HepG2 (cell line): ENCODE measurements at regions not wholly inside any gene's neighbourhood (a gene's known extent, or its start where the extent isn't known, plus 50 kb on each side); places are given as distances from the start of the nearest gene placed in this dataset.

Source experiments
- ARNTL ChIP-seq: sonication (generic); formaldehyde crosslinking; IDR thresholded peaks from 2 replicates; pipeline ENCODE4 v1.4.0; 2020; ENCODE audit warnings: mild to moderate bottlenecking, missing genetic modification reagents
- CAMTA2 ChIP-seq: sonication (generic); formaldehyde crosslinking; IDR thresholded peaks from 2 replicates; pipeline ENCODE4 v1.4.0; 2020; ENCODE audit warnings: mild to moderate bottlenecking, missing genetic modification reagents, borderline replicate concordance
- ELF3 ChIP-seq: IDR thresholded peaks from 2 replicates; pipeline ENCODE4 v1.6.1; 2016; ENCODE audit warnings: missing genetic modification reagents, missing compliant biosample characterization
- FOXO1 ChIP-seq: sonication (generic); formaldehyde crosslinking; IDR thresholded peaks from 2 replicates; pipeline ENCODE4 v1.4.0; 2020; ENCODE audit warnings: missing genetic modification reagents
- GTF2F1 ChIP-seq: fragments of 150-350 bp; IDR thresholded peaks from 2 replicates; pipeline ENCODE4 v1.6.1; 2014; ENCODE audit warnings: low read length
- HCFC1 ChIP-seq: fragments of 150-350 bp; IDR thresholded peaks from 2 replicates; pipeline ENCODE4 v1.6.1; 2014; ENCODE audit warnings: low read depth, low read length
- HNRNPH1 ChIP-seq: fragments of 200-400 bp; formaldehyde crosslinking; optimal IDR thresholded peaks from 2 replicates; pipeline ENCODE3; 2017; ENCODE audit warnings: mild to moderate bottlenecking, low read depth, low read length
- KDM4B ChIP-seq: sonication (generic); formaldehyde crosslinking; IDR thresholded peaks from 2 replicates; pipeline ENCODE4 v1.4.0; 2020; ENCODE audit warnings: missing genetic modification reagents
- KDM5A ChIP-seq: fragments of 200-600 bp; sonication (generic); IDR thresholded peaks from 2 replicates; pipeline ENCODE4 v1.7.0; 2018; ENCODE audit warnings: antibody characterized with exemption, mild to moderate bottlenecking, low read length, borderline replicate concordance
- MEIS2 ChIP-seq: sonication (generic); formaldehyde crosslinking; IDR thresholded peaks from 2 replicates; pipeline ENCODE4 v1.9.0; 2021; ENCODE audit warnings: mild to moderate bottlenecking, missing genetic modification reagents
- MLLT10 ChIP-seq: sonication (generic); formaldehyde crosslinking; IDR thresholded peaks from 2 replicates; pipeline ENCODE4 v1.4.0; 2020; ENCODE audit warnings: missing genetic modification reagents
- SNAPC4 ChIP-seq: sonication (generic); formaldehyde crosslinking; IDR thresholded peaks from 2 replicates; pipeline ENCODE4 v1.4.0; 2020; ENCODE audit warnings: mild to moderate bottlenecking, missing genetic modification reagents
- TP53 ChIP-seq: sonication (generic); formaldehyde crosslinking; conservative IDR thresholded peaks from 2 replicates; pipeline ENCODE4 v1.4.0; 2020; ENCODE audit warnings: missing genetic modification reagents
- ZFAT ChIP-seq: sonication (generic); formaldehyde crosslinking; conservative IDR thresholded peaks from 2 replicates; pipeline ENCODE4 v1.8.1; 2023; ENCODE audit warnings: missing genetic modification reagents, inconsistent platforms
- ZHX1 ChIP-seq: sonication (generic); formaldehyde crosslinking; IDR thresholded peaks from 2 replicates; pipeline ENCODE4 v1.8.1; 2022; ENCODE audit warnings: low read depth, mild to moderate bottlenecking, missing genetic modification reagents
- ZNF629 ChIP-seq: sonication (generic); formaldehyde crosslinking; conservative IDR thresholded peaks from 2 replicates; pipeline ENCODE4 v1.5.0; 2020; ENCODE audit warnings: missing genetic modification reagents
- ZNF792 ChIP-seq: IDR thresholded peaks from 2 replicates; pipeline ENCODE4 v1.6.1; 2016
- TF ChIP-seq, protein P1 (sequence below): sonication (generic); formaldehyde crosslinking; IDR thresholded peaks from 2 replicates; pipeline ENCODE4 v1.5.0; 2020; ENCODE audit warnings: missing genetic modification reagents
- TF ChIP-seq, protein P2 (sequence below): sonication (generic); formaldehyde crosslinking; IDR thresholded peaks from 2 replicates; pipeline ENCODE4 v1.5.0; 2020; ENCODE audit warnings: missing genetic modification reagents, mild to moderate bottlenecking, borderline replicate concordance

DNA sequence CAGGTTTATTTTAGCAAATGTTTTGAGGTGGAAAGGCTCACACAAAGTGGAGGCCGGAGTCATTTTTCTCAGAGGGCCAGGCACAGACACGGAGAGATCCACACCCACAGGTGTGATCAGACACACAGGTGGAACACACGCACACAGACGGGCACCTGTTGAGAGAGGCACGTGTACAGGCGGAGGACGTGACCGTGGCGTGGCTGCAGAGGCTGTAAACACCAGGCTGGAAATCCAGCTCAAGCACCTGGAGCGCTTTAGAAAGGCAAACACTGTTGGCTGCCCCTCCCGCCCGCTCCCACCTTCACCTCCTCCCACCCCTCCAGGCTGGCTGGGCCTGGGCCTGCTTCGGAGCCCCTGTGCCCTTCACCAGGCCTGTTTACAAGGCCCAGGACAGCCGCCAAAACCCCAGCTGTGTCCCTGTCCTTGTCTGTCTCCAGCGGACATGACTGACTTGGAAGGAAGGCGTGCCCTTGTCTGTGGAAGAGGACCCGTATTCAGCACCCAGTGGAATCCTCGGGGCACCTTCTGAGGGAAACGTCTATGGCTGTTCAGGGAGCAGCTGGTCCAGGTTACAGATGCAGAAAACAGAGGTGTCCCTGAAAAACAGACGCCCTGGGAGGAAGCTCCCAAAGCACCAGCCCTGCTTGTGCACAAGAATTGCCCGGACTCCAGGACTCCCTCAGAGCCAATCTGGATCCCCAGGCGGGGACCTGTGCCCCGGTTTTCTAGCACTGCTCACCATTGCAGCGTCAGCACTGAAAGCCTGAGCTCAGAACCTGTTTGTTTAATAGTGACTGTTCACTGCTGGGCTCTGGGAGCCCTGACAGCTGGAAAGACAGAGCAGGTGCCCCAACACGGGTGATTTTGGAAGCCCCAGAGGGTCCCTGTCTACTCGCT is 134.3 kb upstream of the HAAO start (continued):
- TF ChIP-seq HNRNPH1 = no peak
- no peak for TF ChIP-seq KDM5A
- TF ChIP-seq HCFC1 = no peak
- TF ChIP-seq ZNF792 = no peak
- TF ChIP-seq ARNTL = peak; percentile 87; the same call in 1 of the 2 replicates
- TF ChIP-seq, protein P1, sequence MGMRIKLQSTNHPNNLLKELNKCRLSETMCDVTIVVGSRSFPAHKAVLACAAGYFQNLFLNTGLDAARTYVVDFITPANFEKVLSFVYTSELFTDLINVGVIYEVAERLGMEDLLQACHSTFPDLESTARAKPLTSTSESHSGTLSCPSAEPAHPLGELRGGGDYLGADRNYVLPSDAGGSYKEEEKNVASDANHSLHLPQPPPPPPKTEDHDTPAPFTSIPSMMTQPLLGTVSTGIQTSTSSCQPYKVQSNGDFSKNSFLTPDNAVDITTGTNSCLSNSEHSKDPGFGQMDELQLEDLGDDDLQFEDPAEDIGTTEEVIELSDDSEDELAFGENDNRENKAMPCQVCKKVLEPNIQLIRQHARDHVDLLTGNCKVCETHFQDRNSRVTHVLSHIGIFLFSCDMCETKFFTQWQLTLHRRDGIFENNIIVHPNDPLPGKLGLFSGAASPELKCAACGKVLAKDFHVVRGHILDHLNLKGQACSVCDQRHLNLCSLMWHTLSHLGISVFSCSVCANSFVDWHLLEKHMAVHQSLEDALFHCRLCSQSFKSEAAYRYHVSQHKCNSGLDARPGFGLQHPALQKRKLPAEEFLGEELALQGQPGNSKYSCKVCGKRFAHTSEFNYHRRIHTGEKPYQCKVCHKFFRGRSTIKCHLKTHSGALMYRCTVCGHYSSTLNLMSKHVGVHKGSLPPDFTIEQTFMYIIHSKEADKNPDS (CRISPR knock-in tag) = peak; percentile 60; the same call in 1 of the 2 replicates
- no peak for TF ChIP-seq ZNF629
- no peak for TF ChIP-seq MLLT10
- peak; percentile 93 for TF ChIP-seq FOXO1 (CRISPR knock-in tag)
- TF ChIP-seq ZHX1 (CRISPR knock-in tag) = no peak
- TF ChIP-seq ZFAT (CRISPR knock-in tag) = no peak
- peak; percentile 31 for TF ChIP-seq ELF3 (CRISPR knock-in tag)
- TF ChIP-seq CAMTA2 (CRISPR knock-in tag) = no peak
- no peak for TF ChIP-seq GTF2F1
- TF ChIP-seq TP53 (CRISPR knock-in tag) = peak; percentile 34; the same call in 1 of the 2 replicates
- no peak; the same call in 1 of the 2 replicates for TF ChIP-seq MEIS2 (CRISPR knock-in tag)
- TF ChIP-seq, protein P2, sequence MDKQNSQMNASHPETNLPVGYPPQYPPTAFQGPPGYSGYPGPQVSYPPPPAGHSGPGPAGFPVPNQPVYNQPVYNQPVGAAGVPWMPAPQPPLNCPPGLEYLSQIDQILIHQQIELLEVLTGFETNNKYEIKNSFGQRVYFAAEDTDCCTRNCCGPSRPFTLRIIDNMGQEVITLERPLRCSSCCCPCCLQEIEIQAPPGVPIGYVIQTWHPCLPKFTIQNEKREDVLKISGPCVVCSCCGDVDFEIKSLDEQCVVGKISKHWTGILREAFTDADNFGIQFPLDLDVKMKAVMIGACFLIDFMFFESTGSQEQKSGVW (CRISPR knock-in tag) = no peak
- no peak for TF ChIP-seq KDM4B
- no peak for TF ChIP-seq SNAPC4 (CRISPR knock-in tag)
